Activated CD8-positive, alpha-beta memory T cell treated with anti-CD3 and anti-CD28 coated beads, Interleukin-2, amount 50 U/mL, for 1 hour (primary cell): ENCODE measurements at regions not wholly inside any gene's neighbourhood (a gene's known extent, or its start where the extent isn't known, plus 50 kb on each side); places are given as distances from the start of the nearest gene placed in this dataset.

Experiments used
- DNase-seq: peaks from one replicate; pipeline ENCODE4 v3.0.0-alpha.2; 2020; ENCODE audit errors: extremely low read depth

GRCh38 chr18:61949946-61950345 is 57.1 kb upstream of the RNF152 start:
- no peak for DNase-seq

DNA sequence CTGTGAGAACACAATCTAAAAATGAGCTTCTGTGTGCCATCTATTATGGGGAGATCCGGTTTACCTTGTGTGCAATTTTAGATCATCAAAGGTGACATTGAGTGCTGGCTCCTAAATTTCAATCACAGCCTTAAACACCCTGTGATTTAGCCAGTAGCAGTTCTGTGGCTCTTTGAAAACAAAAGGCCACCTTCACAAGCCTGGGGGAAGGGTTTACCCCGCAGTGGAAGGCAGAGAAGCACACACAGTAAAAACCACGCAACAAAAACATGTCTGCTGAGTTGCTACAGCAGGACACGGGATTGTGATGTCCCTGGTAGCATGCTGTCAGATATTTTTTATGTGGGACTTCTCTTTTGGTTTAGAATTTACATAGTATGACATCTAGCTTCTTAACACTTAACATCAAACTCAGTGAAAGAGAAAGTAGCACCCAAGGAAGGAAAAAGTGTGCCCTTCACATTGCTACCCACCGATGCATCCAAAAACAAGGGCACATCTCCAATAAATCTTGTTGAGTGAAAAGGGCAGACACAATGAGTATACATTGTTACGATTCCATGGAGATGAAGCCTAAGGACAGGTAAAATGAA is 56.1 kb upstream of the RNF152 start:
- no peak for DNase-seq

GRCh38 chr18:61948281-61948741 is 55.5 kb upstream of the RNF152 start:
- no peak for DNase-seq

- no peak for DNase-seq
Observed at GRCh38 chr18:61946449-61946848, 53.6 kb upstream of the RNF152 start.

DNA sequence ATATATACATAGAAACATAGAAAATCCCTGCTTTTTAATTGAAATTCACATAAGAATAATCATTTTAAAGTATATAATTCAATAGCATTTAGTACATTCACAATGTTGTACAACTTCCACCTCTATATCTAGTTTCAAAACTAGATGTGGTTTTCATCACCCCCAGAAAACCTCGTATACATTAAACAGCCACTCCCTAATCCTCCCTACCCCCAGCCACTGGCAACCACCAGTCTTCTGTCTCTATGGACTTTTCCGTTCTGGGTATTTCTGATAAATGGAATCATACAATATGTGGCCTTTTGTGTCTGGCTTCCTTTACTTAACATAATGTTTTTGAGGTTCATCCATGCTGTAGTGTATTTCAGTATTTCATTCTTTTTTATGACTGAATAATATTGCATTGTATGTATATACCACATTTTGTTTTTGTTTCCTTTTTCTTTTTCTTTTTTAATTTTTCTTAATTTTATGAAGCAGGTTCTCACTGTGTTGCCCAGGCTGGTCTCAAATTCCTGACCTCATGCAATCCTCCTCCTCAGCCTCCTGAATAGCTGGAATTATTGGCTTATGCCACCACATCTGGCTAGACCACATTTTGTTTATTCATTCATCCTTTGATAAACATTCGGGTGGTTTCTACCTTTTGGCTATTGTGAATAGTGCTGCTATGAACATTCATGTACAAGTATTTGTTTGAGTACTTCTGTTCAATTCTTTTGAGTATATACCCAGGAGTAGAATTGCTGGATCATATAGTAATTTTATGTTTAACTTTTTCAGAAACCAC is 50.6 kb upstream of the RNF152 start:
- no peak for DNase-seq
